ENCODE measurements at regions not wholly inside any gene's neighbourhood (a gene's known extent, or its start where the extent isn't known, plus 50 kb on each side); places are given as distances from the start of the nearest gene placed in this dataset.

DNA sequence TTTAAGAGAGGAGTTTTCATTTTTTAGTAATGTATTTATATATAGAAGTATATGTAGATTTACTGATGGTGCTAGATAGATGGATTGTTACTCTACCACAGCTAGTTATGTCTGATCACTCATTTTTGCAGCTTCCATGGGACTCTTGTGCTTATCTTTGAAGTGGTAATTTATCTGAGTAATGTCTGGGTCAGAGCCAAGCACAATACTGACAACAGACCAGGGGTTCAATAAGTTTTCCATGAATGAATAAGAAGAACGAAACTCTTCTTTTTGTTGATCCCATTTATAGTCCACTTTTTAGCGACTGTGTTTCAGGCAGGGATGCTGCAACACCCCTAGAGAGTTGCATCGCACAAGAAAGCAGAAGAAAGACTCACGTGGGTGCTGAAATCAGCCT is 935.2 kb downstream of the PLA2G4A start:
- TF ChIP-seq EZH2 (IDR thresholded peaks at IDR 0.05; ENCODE audit: insufficient read depth, poor library complexity, severe bottlenecking), result no peak
- no peak for TF ChIP-seq EZH2phosphoT487 (IDR thresholded peaks at IDR 0.05; ENCODE audit: insufficient read depth, low read depth)
